ENCODE measurements at regions not wholly inside any gene's neighbourhood (a gene's known extent, or its start where the extent isn't known, plus 50 kb on each side); places are given as distances from the start of the nearest gene placed in this dataset.
"Not testable (repeated sequence)": the region's sequence is repeated elsewhere in the genome, so short reads cannot be mapped to it uniquely, and the experiment has no call there.

GRCh38 chr14:84098261-84098660, 1431.7 kb upstream of the FLRT2 start:
- no peak overlapping the region for H3K27ac ChIP-seq
- no peak for ATAC-seq
- H3K9me3 ChIP-seq, result no peaks in the 10 kb centered on the region
- intact Hi-C loops (cut with DNase I), result no loop called here
- H3K27me3 ChIP-seq, result no peaks in the 10 kb centered on the region
- DNase-seq, result no peak
- TF ChIP-seq CTCF (IDR thresholded peaks at IDR 0.05) (no peak), POLR2A (IDR thresholded peaks at IDR 0.05) (no peak)
- no peak overlapping the region for H3K4me3 ChIP-seq
- no peaks in the 10 kb centered on the region for H3K4me1 ChIP-seq
- WGBS (ENCODE audit: insufficient coverage, low coverage, low lambda C conversion rate, missing lambda C conversion rate), result 69% methylated on average over 4 of the region's 4 CpGs
- H3K36me3 ChIP-seq, result no peaks in the 10 kb centered on the region

- H3K4me3 ChIP-seq; H3K4me1 ChIP-seq; H3K27ac ChIP-seq; intact Hi-C loops (cut with DNase I); H3K27me3 ChIP-seq; H3K9me3 ChIP-seq; ATAC-seq; DNase-seq; H3K36me3 ChIP-seq: not testable (repeated sequence)
- no CpG with 5 or more reads among the region's 27 CpGs for whole genome bisulfite sequencing (ENCODE audit: insufficient coverage, low coverage, low lambda C conversion rate, missing lambda C conversion rate)
These were observed 1430.4 kb upstream of the FLRT2 start for GRCh38 chr14:84099560-84099959.

- Histone ChIP-seq H3K27me3 (no peaks in the 10 kb centered on the region), H3K36me3 (no peaks in the 10 kb centered on the region), H3K9me3 (no peaks in the 10 kb centered on the region), H3K27ac (no peak overlapping the region), H3K4me1 (no peaks in the 10 kb centered on the region), H3K4me3 (no peak overlapping the region)
- DNase-seq (no peak), ATAC-seq (no peak)
- no peak for TF ChIP-seq CTCF (IDR thresholded peaks at IDR 0.05)
- TF ChIP-seq POLR2A (IDR thresholded peaks at IDR 0.05), result no peak
- intact Hi-C loops (cut with DNase I), result no loop called here
These were observed 1422.1 kb upstream of the FLRT2 start for GRCh38 chr14:84107835-84108343.

GRCh38 chr14:84108746-84109457, 1421.0 kb upstream of the FLRT2 start:
- no peaks in the 10 kb centered on the region for H3K36me3 ChIP-seq
- ATAC-seq (no peak), DNase-seq (no peak)
- intact Hi-C loops (cut with DNase I), result no loop called here
- TF ChIP-seq CTCF (IDR thresholded peaks at IDR 0.05) (no peak), POLR2A (IDR thresholded peaks at IDR 0.05) (no peak)
- WGBS (ENCODE audit: insufficient coverage, low coverage, low lambda C conversion rate, missing lambda C conversion rate), result 70% methylated on average over 3 of the region's 3 CpGs
- no peaks in the 10 kb centered on the region for H3K4me1 ChIP-seq
- H3K27me3 ChIP-seq, result no peaks in the 10 kb centered on the region
- no peak overlapping the region for H3K27ac ChIP-seq
- H3K4me3 ChIP-seq, result no peak overlapping the region
- H3K9me3 ChIP-seq, result no peaks in the 10 kb centered on the region

- WGBS (ENCODE audit: insufficient coverage, low coverage, low lambda C conversion rate, missing lambda C conversion rate), result 45% methylated on average over 4 of the region's 4 CpGs
These were observed 1417.4 kb upstream of the FLRT2 start for GRCh38 chr14:84112589-84112988.

More at GRCh38 chr14:84112589-84112988, 1417.4 kb upstream of the FLRT2 start:
- Histone ChIP-seq H3K27me3 (no peaks in the 10 kb centered on the region), H3K9me3 (no peaks in the 10 kb centered on the region), H3K4me3 (no peak overlapping the region), H3K36me3 (no peaks in the 10 kb centered on the region), H3K4me1 (no peaks in the 10 kb centered on the region), H3K27ac (no peak overlapping the region)
- TF ChIP-seq CTCF (IDR thresholded peaks at IDR 0.05) (no peak), POLR2A (IDR thresholded peaks at IDR 0.05) (no peak)
- intact Hi-C loops (cut with DNase I), result no loop called here
- DNase-seq (no peak), ATAC-seq (no peak)
